ENCODE measurements at regions not wholly inside any gene's neighbourhood (a gene's known extent, or its start where the extent isn't known, plus 50 kb on each side); places are given as distances from the start of the nearest gene placed in this dataset.

DNA sequence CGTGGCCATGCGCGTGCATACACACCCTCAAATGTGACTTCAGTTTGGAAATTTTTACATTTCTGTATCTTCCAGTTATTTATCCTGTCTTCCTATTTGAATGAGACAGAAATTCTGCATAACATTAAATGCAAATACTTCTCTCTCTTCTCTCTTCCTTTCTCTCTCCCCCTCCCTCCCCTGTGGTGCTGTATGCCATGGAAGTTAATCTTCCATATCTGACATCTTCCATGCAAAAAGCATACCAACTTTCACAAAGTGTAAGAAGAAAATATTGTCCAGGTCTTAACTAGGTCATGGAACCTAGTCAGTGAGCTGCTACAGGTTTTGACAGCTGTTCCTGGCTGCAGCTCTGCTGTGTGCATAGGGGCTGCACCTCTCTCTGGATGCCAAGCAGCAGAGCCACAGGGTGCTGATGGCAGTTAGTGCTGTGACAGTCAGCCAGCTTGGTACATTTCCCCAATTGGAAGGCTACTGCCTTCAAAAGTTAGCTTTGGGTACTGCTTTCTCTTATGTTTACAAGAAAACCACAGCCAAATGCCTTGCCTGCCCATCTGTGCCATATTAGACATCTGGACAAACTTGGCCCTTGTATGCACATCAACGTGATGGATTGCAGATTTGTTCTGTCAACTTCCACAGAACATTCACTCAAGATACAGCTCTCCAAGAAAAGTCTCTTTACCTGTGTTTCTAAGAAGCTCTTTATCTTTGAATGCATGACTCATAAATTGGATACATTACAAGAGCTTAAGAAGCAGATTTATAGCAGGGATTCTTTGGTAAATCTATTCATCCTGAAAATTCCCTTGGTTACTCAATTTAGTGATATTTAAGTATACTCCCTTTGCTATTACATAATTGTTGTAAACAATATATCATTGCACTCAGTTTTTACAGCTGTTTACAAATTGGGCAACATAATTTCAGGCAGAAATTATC lies 623.8 kb downstream of the EPHA5 start:
- Histone ChIP-seq H3K79me1 (ENCODE audit: low read depth in 1 of 2, low read length in 2 of 2) (no peaks in the 10 kb centered on the region), H3K9me1 (ENCODE audit: insufficient read depth, low read length) (no peaks in the 10 kb centered on the region), H3K36me3 (ENCODE audit: control insufficient read depth, insufficient read depth, low read length) (no peaks in the 10 kb centered on the region), H3K4me3 (ENCODE audit: insufficient read depth, low read depth, low read length) (no peak overlapping the region), H3K4me1 (ENCODE audit: control insufficient read depth, insufficient read depth, low read length) (no peaks in the 10 kb centered on the region), H3K27ac (ENCODE audit: insufficient read depth, low read length) (no peak overlapping the region), H3K9me3 (ENCODE audit: control insufficient read depth, insufficient read depth, low read length) (peaks cover 2% of the 10 kb centered on the region; the same call in 1 of the 2 replicates), H2BK15ac (ENCODE audit: low read depth, low read length) (no peak overlapping the region), H3K56ac (ENCODE audit: extremely low read depth, insufficient read depth, low read length) (no peak overlapping the region), H4K8ac (ENCODE audit: low read depth in 2 of 2, low read length in 2 of 2) (no peak overlapping the region), H3K4ac (ENCODE audit: low read depth, low read length) (no peak overlapping the region), H3K23ac (ENCODE audit: low read depth, low read length) (no peak overlapping the region), H2AFZ (replicated peaks; ENCODE audit: low read length, poor library complexity) (no peak overlapping the region), H2AK9ac (replicated peaks; ENCODE audit: low read depth, low read length, poor library complexity) (no peak overlapping the region), H4K20me1 (ENCODE audit: insufficient read depth, low read length) (no peaks in the 10 kb centered on the region), H2BK5ac (ENCODE audit: low read depth, low read length, poor library complexity, severe bottlenecking) (no peak overlapping the region), H3K14ac (replicated peaks; ENCODE audit: low read depth, low read length) (no peak overlapping the region), H2BK120ac (ENCODE audit: low read depth, low read length) (no peak overlapping the region), H3K9ac (ENCODE audit: low read depth, low read length) (no peak overlapping the region), H2AK5ac (ENCODE audit: low read depth, low read length) (no peak overlapping the region), H3K27me3 (ENCODE audit: control insufficient read depth, insufficient read depth, low read length) (no peaks in the 10 kb centered on the region), H2BK20ac (ENCODE audit: low read depth, low read length) (no peak overlapping the region), H3K4me2 (ENCODE audit: low read depth, low read length) (no peak overlapping the region), H4K5ac (ENCODE audit: low read depth, low read length) (no peak overlapping the region), H4K91ac (ENCODE audit: insufficient read depth, low read depth, low read length) (no peak overlapping the region), H3K18ac (ENCODE audit: low read depth, low read length) (no peak overlapping the region)
- POLR2A ChIA-PET (ENCODE audit: unreplicated experiment) = no interaction called here
- no peak for TF ChIP-seq MAFK (IDR thresholded peaks at IDR 0.05; ENCODE audit: low read depth, low read length)
- no peak for TF ChIP-seq BHLHE40 (IDR thresholded peaks at IDR 0.05; ENCODE audit: low read depth, low read length)
- TF ChIP-seq, protein P1, sequence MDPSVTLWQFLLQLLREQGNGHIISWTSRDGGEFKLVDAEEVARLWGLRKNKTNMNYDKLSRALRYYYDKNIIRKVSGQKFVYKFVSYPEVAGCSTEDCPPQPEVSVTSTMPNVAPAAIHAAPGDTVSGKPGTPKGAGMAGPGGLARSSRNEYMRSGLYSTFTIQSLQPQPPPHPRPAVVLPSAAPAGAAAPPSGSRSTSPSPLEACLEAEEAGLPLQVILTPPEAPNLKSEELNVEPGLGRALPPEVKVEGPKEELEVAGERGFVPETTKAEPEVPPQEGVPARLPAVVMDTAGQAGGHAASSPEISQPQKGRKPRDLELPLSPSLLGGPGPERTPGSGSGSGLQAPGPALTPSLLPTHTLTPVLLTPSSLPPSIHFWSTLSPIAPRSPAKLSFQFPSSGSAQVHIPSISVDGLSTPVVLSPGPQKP (IDR thresholded peaks at IDR 0.05; ENCODE audit: borderline replicate concordance, low read depth, low read length) = no peak
- TF ChIP-seq RCOR1 (IDR thresholded peaks at IDR 0.05; ENCODE audit: insufficient replicate concordance, low read length) = no peak
- no peak for TF ChIP-seq RFX5 (IDR thresholded peaks at IDR 0.05; ENCODE audit: low read depth, low read length)
- no peak for TF ChIP-seq SMC3 (IDR thresholded peaks at IDR 0.05; ENCODE audit: low read depth, low read length)
- no peak for TF ChIP-seq FOS (IDR thresholded peaks at IDR 0.05; ENCODE audit: low read depth, low read length)
- TF ChIP-seq, protein P2, sequence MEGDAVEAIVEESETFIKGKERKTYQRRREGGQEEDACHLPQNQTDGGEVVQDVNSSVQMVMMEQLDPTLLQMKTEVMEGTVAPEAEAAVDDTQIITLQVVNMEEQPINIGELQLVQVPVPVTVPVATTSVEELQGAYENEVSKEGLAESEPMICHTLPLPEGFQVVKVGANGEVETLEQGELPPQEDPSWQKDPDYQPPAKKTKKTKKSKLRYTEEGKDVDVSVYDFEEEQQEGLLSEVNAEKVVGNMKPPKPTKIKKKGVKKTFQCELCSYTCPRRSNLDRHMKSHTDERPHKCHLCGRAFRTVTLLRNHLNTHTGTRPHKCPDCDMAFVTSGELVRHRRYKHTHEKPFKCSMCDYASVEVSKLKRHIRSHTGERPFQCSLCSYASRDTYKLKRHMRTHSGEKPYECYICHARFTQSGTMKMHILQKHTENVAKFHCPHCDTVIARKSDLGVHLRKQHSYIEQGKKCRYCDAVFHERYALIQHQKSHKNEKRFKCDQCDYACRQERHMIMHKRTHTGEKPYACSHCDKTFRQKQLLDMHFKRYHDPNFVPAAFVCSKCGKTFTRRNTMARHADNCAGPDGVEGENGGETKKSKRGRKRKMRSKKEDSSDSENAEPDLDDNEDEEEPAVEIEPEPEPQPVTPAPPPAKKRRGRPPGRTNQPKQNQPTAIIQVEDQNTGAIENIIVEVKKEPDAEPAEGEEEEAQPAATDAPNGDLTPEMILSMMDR (conservative IDR thresholded peaks at IDR 0.05; ENCODE audit: low read depth, low read length) = no peak
- no peak for TF ChIP-seq RAD21 (IDR thresholded peaks at IDR 0.05; ENCODE audit: low read length)
- TF ChIP-seq CEBPB (IDR thresholded peaks at IDR 0.05; ENCODE audit: low read depth, low read length) = no peak
- no peak for TF ChIP-seq POLR2A (IDR thresholded peaks at IDR 0.05; ENCODE audit: low read depth, low read length)
- TF ChIP-seq, protein P3, sequence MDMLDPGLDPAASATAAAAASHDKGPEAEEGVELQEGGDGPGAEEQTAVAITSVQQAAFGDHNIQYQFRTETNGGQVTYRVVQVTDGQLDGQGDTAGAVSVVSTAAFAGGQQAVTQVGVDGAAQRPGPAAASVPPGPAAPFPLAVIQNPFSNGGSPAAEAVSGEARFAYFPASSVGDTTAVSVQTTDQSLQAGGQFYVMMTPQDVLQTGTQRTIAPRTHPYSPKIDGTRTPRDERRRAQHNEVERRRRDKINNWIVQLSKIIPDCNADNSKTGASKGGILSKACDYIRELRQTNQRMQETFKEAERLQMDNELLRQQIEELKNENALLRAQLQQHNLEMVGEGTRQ (IDR thresholded peaks at IDR 0.05; ENCODE audit: low read depth, low read length) = no peak
- no peak for TF ChIP-seq NFE2L2 (IDR thresholded peaks at IDR 0.05; ENCODE audit: low read depth, low read length)
- in situ Hi-C loops (cut with MboI; ENCODE audit: low sequenced_read_pairs) (no loop called here), dilution Hi-C loops (cut with HindIII; ENCODE audit: low sequenced_read_pairs, unreplicated experiment) (no loop called here), intact Hi-C loops (cut with micrococcal nuclease) (no loop called here)
- CTCF ChIA-PET = no interaction called here
- DNase-seq (no peak), ATAC-seq (ENCODE audit: low read depth) (no peak)
- no TSS peak for BruUV-seq (replicated peaks)
- WGBS, 2 experiments (ENCODE audit: extremely low coverage in 2 of 2, insufficient read length in 1 of 2) = 60% methylated on average over 1 of the region's 4 CpGs; no CpG with 5 or more reads in 1 of the 2 experiments

All from IMR-90 (cell line).